Chondrocyte (in vitro differentiated cells): ENCODE measurements at regions not wholly inside any gene's neighbourhood (a gene's known extent, or its start where the extent isn't known, plus 50 kb on each side); places are given as distances from the start of the nearest gene placed in this dataset.

Experiments used
- DNase-seq: peaks from one replicate; pipeline ENCODE4 v3.0.0; 2021; ENCODE audit warnings: mixed read lengths, low spot score
- H3K27ac Mint-ChIP-seq: one replicate; pipeline ENCODE4 v1.8.0; 2021; ENCODE audit warnings: mild to moderate bottlenecking, moderate library complexity, mixed read lengths; ENCODE audit not compliant: unreplicated experiment
- H3K27me3 Mint-ChIP-seq: 2 replicates; pipeline ENCODE4 v1.8.0; 2021; ENCODE audit warnings: low read depth, mixed read lengths
- H3K36me3 Mint-ChIP-seq: 2 replicates; pipeline ENCODE4 v1.8.0; 2021; ENCODE audit warnings: low read depth, mixed read lengths
- H3K4me1 Mint-ChIP-seq: 2 replicates; pipeline ENCODE4 v1.8.0; 2021; ENCODE audit warnings: low read depth, mild to moderate bottlenecking, mixed read lengths
- H3K4me3 Mint-ChIP-seq: one replicate; pipeline ENCODE4 v1.8.0; 2021; ENCODE audit warnings: mild to moderate bottlenecking, moderate library complexity, mixed read lengths; ENCODE audit not compliant: unreplicated experiment
- H3K9me3 Mint-ChIP-seq: 2 replicates; pipeline ENCODE4 v1.8.0; 2021; ENCODE audit warnings: low read depth, mixed read lengths
- CTCF ChIP-seq: fragments of 200-600 bp; sonication (generic); IDR thresholded peaks from 2 replicates; pipeline ENCODE4 v1.5.0; 2021; ENCODE audit warnings: antibody characterized with exemption, mild to moderate bottlenecking, moderate library complexity

GRCh38 chr2:175539122-175539521, 357.6 kb upstream of the ATP5MC3 start:
- H3K9me3 Mint-ChIP-seq, result peaks cover 23% of the 10 kb centered on the region
- no peak for TF ChIP-seq CTCF
- H3K4me3 Mint-ChIP-seq, result no peak overlapping the region
- no peak for DNase-seq
- H3K4me1 Mint-ChIP-seq, result no peaks in the 10 kb centered on the region
- peaks cover 3% of the 10 kb centered on the region for H3K36me3 Mint-ChIP-seq
- H3K27ac Mint-ChIP-seq, result no peak overlapping the region
- peaks cover 7% of the 10 kb centered on the region for H3K27me3 Mint-ChIP-seq

DNA sequence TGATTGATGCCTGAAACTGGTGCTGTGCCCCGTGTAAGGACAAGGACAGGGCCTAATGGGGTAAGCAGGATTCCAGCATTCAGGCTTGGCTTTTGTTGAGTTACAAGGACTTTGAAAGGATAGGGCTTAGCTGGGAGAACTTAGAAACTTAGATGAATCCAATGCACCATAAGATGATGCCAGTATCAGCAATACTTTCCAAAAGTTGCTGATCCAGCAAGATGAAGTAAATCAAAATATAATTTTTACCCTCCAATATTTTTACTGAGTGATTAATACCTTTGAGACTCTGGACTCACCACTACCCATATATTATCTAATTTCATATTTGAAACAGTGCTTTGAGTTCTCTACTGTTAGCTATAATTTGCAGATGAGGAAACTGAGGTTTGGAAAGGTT, 354.5 kb upstream of the ATP5MC3 start:
- no peak for TF ChIP-seq CTCF
- no peak overlapping the region for H3K27ac Mint-ChIP-seq
- peaks cover 13% of the 10 kb centered on the region for H3K9me3 Mint-ChIP-seq
- DNase-seq, result no peak
- H3K4me3 Mint-ChIP-seq, result no peak overlapping the region
- H3K36me3 Mint-ChIP-seq, result no peaks in the 10 kb centered on the region
- peaks cover 5% of the 10 kb centered on the region for H3K27me3 Mint-ChIP-seq
- no peaks in the 10 kb centered on the region for H3K4me1 Mint-ChIP-seq

DNA sequence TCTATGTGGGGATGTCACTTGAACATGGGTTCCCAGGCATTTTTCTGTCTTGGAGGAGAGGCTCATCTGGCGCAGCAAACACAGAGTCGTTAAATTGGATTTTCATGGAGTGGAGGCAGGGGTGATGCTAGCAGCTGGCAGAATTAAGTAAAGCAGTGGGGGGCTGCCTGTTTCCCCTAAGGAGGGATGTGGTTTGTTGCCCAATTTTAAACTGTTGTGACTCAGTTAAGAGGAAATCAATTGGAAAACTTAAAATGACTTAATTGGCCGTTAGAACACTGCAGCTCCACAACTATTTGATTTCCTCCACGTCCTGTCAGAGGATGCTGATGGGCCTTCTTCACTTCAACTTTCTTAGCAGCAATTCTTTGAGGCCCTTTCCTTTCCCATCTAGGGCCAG, 354.1 kb upstream of the ATP5MC3 start:
- peaks cover 4% of the 10 kb centered on the region for H3K27me3 Mint-ChIP-seq
- H3K27ac Mint-ChIP-seq, result no peak overlapping the region

DNA sequence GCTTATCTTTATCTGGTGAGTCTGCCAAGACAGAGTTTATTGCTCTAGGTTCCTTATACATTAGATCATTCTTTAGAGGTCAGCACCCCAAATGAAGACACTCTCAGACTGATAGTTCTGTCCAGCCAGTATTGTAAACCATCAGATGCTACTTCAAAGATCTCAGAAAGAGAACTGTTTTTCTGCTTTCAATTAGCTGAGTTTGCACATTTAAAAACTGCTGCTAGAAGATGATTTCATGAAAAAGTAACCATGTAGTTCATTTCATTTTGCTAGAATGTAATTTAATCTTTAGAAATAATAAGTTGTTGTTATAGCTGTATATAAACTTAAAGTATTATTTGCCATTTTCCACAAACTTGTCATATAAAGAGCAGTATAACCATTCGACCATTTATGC, 344.5 kb upstream of the ATP5MC3 start:
- Mint-ChIP-seq H3K9me3 (no peaks in the 10 kb centered on the region), H3K36me3 (no peaks in the 10 kb centered on the region), H3K4me3 (no peak overlapping the region), H3K27ac (no peak overlapping the region), H3K27me3 (peaks cover 3% of the 10 kb centered on the region), H3K4me1 (no peaks in the 10 kb centered on the region)
- TF ChIP-seq CTCF, result no peak
- no peak for DNase-seq

More for the DNA sequence above, 354.1 kb upstream of the ATP5MC3 start:
- Mint-ChIP-seq H3K4me1 (no peaks in the 10 kb centered on the region), H3K36me3 (no peaks in the 10 kb centered on the region), H3K4me3 (no peak overlapping the region), H3K9me3 (peaks cover 10% of the 10 kb centered on the region)
- DNase-seq, result no peak
- TF ChIP-seq CTCF, result no peak

DNA sequence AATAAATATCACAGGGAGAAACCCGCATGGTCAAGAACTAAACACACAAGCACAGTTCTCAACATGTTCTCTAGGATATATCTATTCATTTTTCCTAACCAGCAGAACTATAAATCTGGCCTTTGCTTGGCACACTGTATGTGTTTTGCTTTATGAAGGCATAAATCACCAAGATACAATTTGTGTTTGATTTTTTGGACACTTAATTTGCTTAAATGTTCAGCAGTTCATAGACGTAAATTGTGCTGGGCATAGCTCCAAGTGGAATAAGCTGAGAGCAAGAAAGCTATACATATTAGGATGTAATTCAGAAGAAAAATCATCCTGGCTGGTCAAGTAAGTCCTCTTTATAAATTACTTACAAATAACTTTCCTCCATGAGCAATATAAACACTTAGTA, 341.5 kb upstream of the ATP5MC3 start:
- Mint-ChIP-seq H3K36me3 (no peaks in the 10 kb centered on the region), H3K4me1 (no peaks in the 10 kb centered on the region), H3K27ac (no peak overlapping the region), H3K27me3 (peaks cover 11% of the 10 kb centered on the region), H3K9me3 (peaks cover 8% of the 10 kb centered on the region), H3K4me3 (no peak overlapping the region)
- no peak for DNase-seq
- no peak for TF ChIP-seq CTCF
